Astrocyte of the spinal cord (primary cell): ENCODE measurements at regions not wholly inside any gene's neighbourhood (a gene's known extent, or its start where the extent isn't known, plus 50 kb on each side); places are given as distances from the start of the nearest gene placed in this dataset.

Experiments
- DNase-seq: peaks from one replicate; pipeline ENCODE4 v3.0.0; 2011; ENCODE audit warnings: low read depth, low spot score
- H3K4me3 ChIP-seq: 2 replicates; pipeline ENCODE4 v1.5.1; 2011; ENCODE audit warnings: low read depth, mild to moderate bottlenecking, low read length, moderate library complexity
- in situ Hi-C: cut with HindIII; loops from 2 replicates; pipeline ENCODE4 v1.10.0; 2017; ENCODE audit warnings: low sequenced_read_pairs
- TF ChIP-seq, protein P1 (sequence below): IDR thresholded peaks from 2 replicates; pipeline ENCODE4 v1.5.1; 2012; ENCODE audit warnings: low read depth, mild to moderate bottlenecking, low read length, inconsistent platforms

DNA sequence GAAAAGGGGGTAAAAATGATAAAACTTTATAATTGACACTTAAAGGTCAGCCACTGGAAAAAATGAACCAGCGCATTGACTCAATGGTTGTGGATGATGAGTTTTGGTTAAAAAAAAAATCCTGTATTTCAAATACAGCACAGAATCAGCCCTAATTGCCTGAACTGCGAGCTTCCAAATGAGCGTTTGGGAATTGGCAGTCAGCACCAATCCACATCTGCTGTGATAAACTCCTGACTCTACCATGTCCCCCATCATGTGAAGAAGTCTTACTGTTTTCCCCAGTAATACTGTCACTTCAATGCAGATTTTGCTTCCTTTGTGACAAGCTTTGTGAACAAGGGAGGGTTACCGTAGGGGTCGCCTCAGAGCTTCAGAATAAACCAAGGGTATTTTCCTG lies 235.4 kb downstream of the EBLN2 start:
- no peak overlapping the region for H3K4me3 ChIP-seq
- in situ Hi-C loops, result no loop called here
- DNase-seq, result no peak
- TF ChIP-seq, protein P1, sequence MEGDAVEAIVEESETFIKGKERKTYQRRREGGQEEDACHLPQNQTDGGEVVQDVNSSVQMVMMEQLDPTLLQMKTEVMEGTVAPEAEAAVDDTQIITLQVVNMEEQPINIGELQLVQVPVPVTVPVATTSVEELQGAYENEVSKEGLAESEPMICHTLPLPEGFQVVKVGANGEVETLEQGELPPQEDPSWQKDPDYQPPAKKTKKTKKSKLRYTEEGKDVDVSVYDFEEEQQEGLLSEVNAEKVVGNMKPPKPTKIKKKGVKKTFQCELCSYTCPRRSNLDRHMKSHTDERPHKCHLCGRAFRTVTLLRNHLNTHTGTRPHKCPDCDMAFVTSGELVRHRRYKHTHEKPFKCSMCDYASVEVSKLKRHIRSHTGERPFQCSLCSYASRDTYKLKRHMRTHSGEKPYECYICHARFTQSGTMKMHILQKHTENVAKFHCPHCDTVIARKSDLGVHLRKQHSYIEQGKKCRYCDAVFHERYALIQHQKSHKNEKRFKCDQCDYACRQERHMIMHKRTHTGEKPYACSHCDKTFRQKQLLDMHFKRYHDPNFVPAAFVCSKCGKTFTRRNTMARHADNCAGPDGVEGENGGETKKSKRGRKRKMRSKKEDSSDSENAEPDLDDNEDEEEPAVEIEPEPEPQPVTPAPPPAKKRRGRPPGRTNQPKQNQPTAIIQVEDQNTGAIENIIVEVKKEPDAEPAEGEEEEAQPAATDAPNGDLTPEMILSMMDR, result no peak

DNA sequence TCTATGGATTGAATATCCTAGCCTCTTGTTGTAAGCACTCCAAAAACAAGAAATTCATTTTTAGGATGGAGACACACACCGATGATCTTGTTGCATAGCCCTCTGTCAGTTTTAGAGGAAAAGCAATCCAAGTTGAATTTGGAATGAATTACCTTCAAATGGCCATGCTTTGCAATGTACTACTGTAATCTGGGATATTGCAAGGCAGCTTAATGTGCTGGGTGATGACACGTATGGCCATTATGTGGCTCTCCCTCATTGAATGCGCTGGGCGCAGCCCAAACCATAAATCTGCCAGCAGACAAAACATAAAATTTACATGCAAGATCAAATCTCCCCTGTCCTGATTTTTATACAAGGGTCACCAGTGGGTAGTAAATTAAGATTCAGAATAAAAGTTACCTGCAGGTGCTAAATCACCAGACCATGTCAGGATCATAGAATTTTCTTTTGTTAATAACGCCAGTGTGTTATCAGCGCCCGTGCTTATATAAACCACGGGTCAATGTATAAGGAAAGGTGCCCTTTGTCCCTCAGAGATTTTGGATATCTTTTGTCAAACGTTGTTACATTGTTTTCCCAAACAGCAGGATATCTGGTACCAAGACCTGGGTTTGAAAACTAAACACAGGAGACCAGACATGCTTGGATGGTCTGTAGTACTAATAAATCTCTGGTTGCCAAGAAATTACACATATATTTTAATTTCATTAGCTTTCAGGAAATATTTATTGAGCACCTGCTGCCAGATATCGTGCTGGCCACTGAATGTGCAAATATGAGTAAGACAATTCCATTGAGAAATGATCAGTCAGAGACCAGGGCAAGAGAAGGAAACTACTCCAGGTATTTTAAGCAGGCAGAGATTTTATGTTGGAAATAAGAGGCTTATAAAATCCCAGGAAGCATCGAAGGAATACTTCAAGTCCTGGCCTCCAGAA lies 237.1 kb downstream of the EBLN2 start:
- H3K4me3 ChIP-seq, result no peak overlapping the region
- DNase-seq, result no peak
- TF ChIP-seq, protein P1, result no peak
- in situ Hi-C loops, result no loop called here

DNA sequence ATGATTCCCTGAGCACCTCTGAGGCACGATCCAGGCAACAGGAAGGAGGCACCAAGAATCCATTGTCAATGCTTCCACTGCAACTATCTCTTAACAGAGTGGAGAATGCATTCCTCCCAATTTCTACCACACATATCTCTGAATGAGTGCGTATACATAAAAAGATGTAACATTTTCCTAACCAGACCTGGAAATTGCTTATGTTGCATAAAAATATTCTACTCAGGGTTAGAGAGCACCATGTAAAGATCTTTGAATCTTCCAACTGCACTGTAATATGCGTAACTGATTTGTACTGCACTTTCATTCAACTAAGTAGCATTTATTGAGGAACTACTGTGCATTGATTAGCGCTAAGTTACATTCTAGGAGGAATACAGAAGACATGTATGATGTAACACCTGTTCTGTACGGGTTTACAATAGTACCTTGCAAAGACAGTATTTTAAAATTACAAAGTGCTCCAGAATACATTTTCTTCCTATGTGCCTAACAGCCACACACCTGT lies 237.8 kb downstream of the EBLN2 start:
- in situ Hi-C loops, result no loop called here
- no peak for DNase-seq
- TF ChIP-seq, protein P1, result no peak
- H3K4me3 ChIP-seq, result no peak overlapping the region

DNA sequence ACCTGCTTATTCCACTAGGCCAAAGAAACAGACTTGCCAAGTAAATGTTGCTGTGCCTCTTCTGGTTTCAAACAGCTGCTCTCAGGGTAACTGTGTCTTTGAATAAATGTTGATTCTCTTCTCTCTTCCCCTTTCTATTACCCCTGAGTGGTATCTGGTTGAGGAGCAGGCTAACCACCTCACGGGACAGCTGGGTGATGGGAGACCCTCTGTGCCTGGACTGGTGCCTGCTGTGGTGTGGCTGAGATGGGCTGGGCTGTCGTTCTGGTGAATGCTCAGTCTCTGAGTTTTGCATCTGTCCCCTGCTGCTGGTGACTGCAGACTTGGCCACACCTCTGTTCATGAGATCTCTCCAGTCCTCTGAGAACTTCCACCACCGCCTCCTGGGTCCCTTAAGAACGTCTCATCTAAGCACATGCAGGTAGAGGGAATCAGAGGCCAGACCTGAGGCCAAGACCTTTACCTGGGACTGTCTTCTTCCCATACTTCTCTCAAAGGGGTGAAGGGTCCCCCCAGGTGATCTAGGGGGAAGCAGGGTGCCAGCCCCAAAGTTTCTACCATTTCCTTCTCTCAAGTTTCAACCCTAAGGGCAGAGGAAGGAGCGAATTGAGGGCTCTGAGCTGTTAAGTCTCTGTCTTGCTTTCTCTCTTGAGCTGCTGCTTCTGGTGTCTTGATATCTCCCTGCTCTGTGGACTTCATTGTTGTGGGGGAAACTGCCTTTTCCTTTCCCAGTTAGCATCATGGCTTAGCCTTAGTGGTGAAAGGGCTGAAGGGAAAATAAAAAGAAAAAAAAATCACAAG lies 252.9 kb downstream of the EBLN2 start:
- no peak overlapping the region for H3K4me3 ChIP-seq
- in situ Hi-C loops, result no loop called here
- TF ChIP-seq, protein P1, result no peak
- DNase-seq, result no peak

DNA sequence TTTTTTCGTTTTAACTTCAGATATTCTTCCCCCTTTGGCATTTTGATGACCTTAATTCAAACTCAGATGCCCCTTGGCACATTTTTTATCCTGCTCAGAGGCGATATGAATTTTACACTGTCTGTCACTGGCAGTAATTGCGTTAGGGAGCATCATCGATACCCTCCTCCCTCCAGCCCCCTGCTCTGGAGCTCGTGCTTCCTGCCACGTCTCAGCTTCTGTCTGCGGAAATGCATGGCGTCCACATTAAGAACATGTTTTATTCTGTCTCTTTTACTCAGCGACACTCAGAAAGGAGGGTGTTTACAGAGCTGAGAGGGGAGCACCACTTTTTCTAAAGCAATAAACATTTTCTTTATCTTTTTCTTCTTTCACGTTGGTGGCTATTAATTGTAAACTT lies 254.2 kb downstream of the EBLN2 start:
- DNase-seq, result no peak
- TF ChIP-seq, protein P1, result no peak
- no peak overlapping the region for H3K4me3 ChIP-seq
- in situ Hi-C loops, result no loop called here

DNA sequence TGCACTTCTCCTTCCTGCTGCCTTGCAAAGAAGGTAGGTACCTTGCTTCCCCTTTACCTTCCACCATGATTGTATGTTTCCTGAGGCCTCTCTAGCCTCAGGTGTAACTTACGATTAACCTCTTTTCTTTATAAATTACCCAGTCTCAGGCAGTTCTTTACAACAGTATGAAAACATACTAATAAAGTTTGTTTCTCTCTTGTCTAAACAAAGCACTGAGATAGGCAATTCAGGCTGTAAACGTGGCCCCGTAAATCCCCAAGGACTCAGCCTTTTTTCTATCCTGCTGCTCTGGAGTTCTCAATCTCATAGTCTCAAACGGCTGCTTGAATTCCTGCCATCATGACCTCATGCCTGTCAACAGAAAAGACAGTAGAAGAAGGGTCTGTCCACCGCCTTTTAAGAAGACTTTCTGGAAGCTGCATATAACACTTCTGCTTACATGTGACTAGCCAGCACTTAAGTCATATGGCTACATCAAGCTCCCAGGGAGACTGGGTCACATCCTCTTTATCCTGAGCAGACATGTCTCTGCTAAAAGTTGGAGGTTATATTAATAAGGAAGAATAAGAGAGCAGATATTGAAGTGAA lies 257.8 kb downstream of the EBLN2 start:
- no peak for DNase-seq
- in situ Hi-C loops, result no loop called here
- TF ChIP-seq, protein P1, result no peak
- no peak overlapping the region for H3K4me3 ChIP-seq
